HG03175 (cell line): ENCODE measurements at regions not wholly inside any gene's neighbourhood (a gene's known extent, or its start where the extent isn't known, plus 50 kb on each side); places are given as distances from the start of the nearest gene placed in this dataset.
"Not testable (repeated sequence)": the region's sequence is repeated elsewhere in the genome, so short reads cannot be mapped to it uniquely, and the experiment has no call there.

Source experiments
- ATAC-seq: cut with Tn5 transposase; IDR thresholded peaks from one replicate; pipeline ENCODE4 v1.9.1; 2021; ENCODE audit warnings: mild to moderate bottlenecking, moderate library complexity; ENCODE audit not compliant: unreplicated experiment

- ATAC-seq, result no peak
These were observed 151.1 kb upstream of the HMGA2 start for GRCh38 chr12:65673156-65673690.

GRCh38 chr12:65673732-65674131, 150.6 kb upstream of the HMGA2 start:
- ATAC-seq, result no peak

- ATAC-seq, result no peak
These were observed 149.1 kb upstream of the HMGA2 start for GRCh38 chr12:65675141-65675621.

GRCh38 chr12:65678172-65678571, 146.1 kb upstream of the HMGA2 start:
- ATAC-seq, result not testable (repeated sequence)

GRCh38 chr12:65681226-65681625, 143.1 kb upstream of the HMGA2 start:
- ATAC-seq, result no peak

- ATAC-seq, result no peak
These were observed 142.2 kb upstream of the HMGA2 start for GRCh38 chr12:65682112-65682511.

GRCh38 chr12:65684906-65685305, 139.4 kb upstream of the HMGA2 start:
- no peak for ATAC-seq

- ATAC-seq, result no peak
These were observed 138.8 kb upstream of the HMGA2 start for GRCh38 chr12:65685514-65685913.

GRCh38 chr12:65689508-65689907, 134.8 kb upstream of the HMGA2 start:
- no peak for ATAC-seq

GRCh38 chr12:65690477-65690876, 133.8 kb upstream of the HMGA2 start:
- ATAC-seq, result no peak

- ATAC-seq, result no peak
These were observed 130.2 kb upstream of the HMGA2 start for GRCh38 chr12:65694130-65694529.

GRCh38 chr12:65695113-65695865, 129.0 kb upstream of the HMGA2 start:
- ATAC-seq, result no peak

- no peak for ATAC-seq
These were observed 128.1 kb upstream of the HMGA2 start for GRCh38 chr12:65696227-65696626.

GRCh38 chr12:65699251-65699650, 125.0 kb upstream of the HMGA2 start:
- ATAC-seq, result no peak

GRCh38 chr12:65703176-65703575, 121.1 kb upstream of the HMGA2 start:
- ATAC-seq, result no peak

GRCh38 chr12:65705380-65705876, 118.9 kb upstream of the HMGA2 start:
- no peak for ATAC-seq

GRCh38 chr12:65707051-65707450, 117.2 kb upstream of the HMGA2 start:
- no peak for ATAC-seq

- ATAC-seq, result no peak
These were observed 111.9 kb upstream of the HMGA2 start for GRCh38 chr12:65712260-65713004.

- ATAC-seq, result no peak
These were observed 108.3 kb upstream of the HMGA2 start for GRCh38 chr12:65715961-65716360.

GRCh38 chr12:65720136-65721130, 103.8 kb upstream of the HMGA2 start:
- no peak for ATAC-seq
